B cell (primary cell): ENCODE measurements at regions not wholly inside any gene's neighbourhood (a gene's known extent, or its start where the extent isn't known, plus 50 kb on each side); places are given as distances from the start of the nearest gene placed in this dataset.

Experiments
- ATAC-seq: fragments of 200-7000 bp; cut with Tn5 transposase; one replicate; pipeline ENCODE4 v1.10.0; 2021; ENCODE audit warnings: low read depth, mild to moderate bottlenecking, moderate number of reproducible peaks, moderate library complexity
- CTCF ChIA-PET: fragments of 350-600 bp; sonication (Branson Sonifier 250); formaldehyde crosslinking; loops from one replicate; lab custom pipeline; 2021; ENCODE audit warnings: antibody characterized with exemption, inconsistent platforms; lab: Charles Lee
- POLR2A ChIA-PET: fragments of 350-600 bp; sonication (Branson Sonifier 250); formaldehyde crosslinking; loops from one replicate; lab custom pipeline; 2021; ENCODE audit warnings: antibody characterized with exemption; lab: Charles Lee
- DNase-seq: peaks from one replicate; pipeline ENCODE4 v3.0.0; 2013
- H2AFZ ChIP-seq: 2 replicates; pipeline ENCODE4 v1.6.1; 2012; ENCODE audit warnings: mild to moderate bottlenecking, low read depth, low read length; ENCODE audit not compliant: insufficient read depth, poor library complexity, severe bottlenecking
- H3K27ac ChIP-seq, 2 donors: 1 replicate in 1 of 2; 2 replicates in 1 of 2; pipeline ENCODE4 v1.5.1; 2012 to 2013; ENCODE audit warnings: low read length in 2 of 2, mild to moderate bottlenecking in 2 of 2, moderate library complexity in 1 of 2
- H3K27me3 ChIP-seq, 4 experiments: fragments of 200-600 bp in 1 of 4; sonication (generic) in 1 of 4; replicated peaks in 1 of 4; 1 replicate in 2 of 4; 2 replicates in 2 of 4; pipeline versions ENCODE4 v1.6.1 to v1.7.0; 2013 to 2016; ENCODE audit warnings: low read length in 3 of 4, mild to moderate bottlenecking in 2 of 4, mixed read lengths in 1 of 4, moderate library complexity in 1 of 4; ENCODE audit not compliant: insufficient read depth in 4 of 4, control insufficient read depth in 3 of 4; ENCODE audit errors: control extremely low read depth in 1 of 4
- H3K36me3 ChIP-seq, 2 experiments: replicated peaks in 1 of 2; 1 replicate in 1 of 2; 2 replicates in 1 of 2; pipeline versions ENCODE4 v1.6.1 to v1.7.1; 2013; ENCODE audit warnings: low read length in 1 of 2; ENCODE audit not compliant: insufficient read depth in 2 of 2, control insufficient read depth in 1 of 2; ENCODE audit errors: control extremely low read depth in 1 of 2, extremely low read depth in 1 of 2
- H3K4me1 ChIP-seq, 2 donors: fragments of 200-600 bp in 1 of 2; sonication (generic) in 1 of 2; 1 replicate in 1 of 2; 2 replicates in 1 of 2; pipeline versions ENCODE4 v1.5.1 to v1.6.1; 2013 to 2017; ENCODE audit warnings: low read length in 2 of 2; ENCODE audit not compliant: control insufficient read depth in 2 of 2, insufficient read depth in 2 of 2
- H3K4me2 ChIP-seq: replicated peaks from 2 replicates; pipeline ENCODE3; 2012; ENCODE audit warnings: mild to moderate bottlenecking, low read depth, low read length; ENCODE audit not compliant: poor library complexity, severe bottlenecking
- H3K4me3 ChIP-seq, 5 experiments: fragments of 200-600 bp in 1 of 5; sonication (generic) in 1 of 5; 1 replicate in 3 of 5; 2 replicates in 2 of 5; pipeline versions ENCODE4 v1.5.1 to v1.7.0; 2011 to 2016; ENCODE audit warnings: low read length in 4 of 5, mild to moderate bottlenecking in 4 of 5, low read depth in 2 of 5, control low read depth in 1 of 5, moderate library complexity in 1 of 5; ENCODE audit not compliant: insufficient read depth in 1 of 5; ENCODE audit errors: control extremely low read depth in 1 of 5, extremely low read depth in 1 of 5
- H3K79me2 ChIP-seq: fragments of 200-600 bp; sonication (generic); one replicate; pipeline ENCODE4 v1.6.0; 2016; ENCODE audit warnings: low read length; ENCODE audit not compliant: control insufficient read depth, insufficient read depth
- H3K9ac ChIP-seq: fragments of 200-600 bp; sonication (generic); 2 replicates; pipeline ENCODE4 v1.6.1; 2017; ENCODE audit warnings: mild to moderate bottlenecking, low read length, moderate library complexity
- H3K9me3 ChIP-seq, 3 donors: one replicate each; pipeline versions ENCODE4 v1.6.1 to v1.7.1; 2013; ENCODE audit warnings: low read length in 2 of 3; ENCODE audit not compliant: control insufficient read depth in 2 of 3, insufficient read depth in 1 of 3; ENCODE audit errors: control extremely low read depth in 1 of 3
- H4K20me1 ChIP-seq: 2 replicates; pipeline ENCODE4 v1.6.0; 2012; ENCODE audit warnings: mild to moderate bottlenecking, low read length; ENCODE audit not compliant: insufficient read depth, control insufficient read depth, poor library complexity, severe bottlenecking
- H3K27ac Mint-ChIP-seq: one replicate; pipeline ENCODE4 v1.8.0; 2021; ENCODE audit warnings: mixed read lengths
- H3K27me3 Mint-ChIP-seq: one replicate; pipeline ENCODE4 v1.8.0; 2021; ENCODE audit warnings: mixed read lengths
- H3K4me1 Mint-ChIP-seq: one replicate; pipeline ENCODE4 v1.8.0; 2021; ENCODE audit warnings: mixed read lengths
- H3K4me3 Mint-ChIP-seq: one replicate; pipeline ENCODE4 v1.8.0; 2021; ENCODE audit warnings: mixed read lengths
- H3K9me3 Mint-ChIP-seq: one replicate; pipeline ENCODE4 v1.8.0; 2022; ENCODE audit warnings: mixed read lengths; ENCODE audit not compliant: insufficient read depth
- CTCF ChIP-seq: fragments of 200-600 bp; IDR thresholded peaks from one replicate; pipeline ENCODE4 v1.8.0; 2022; ENCODE audit warnings: antibody characterized with exemption, mild to moderate bottlenecking
- EZH2 ChIP-seq: IDR thresholded peaks from 2 replicates; pipeline ENCODE4 v1.6.1; 2012; ENCODE audit warnings: borderline replicate concordance, low read depth, mild to moderate bottlenecking, moderate library complexity, low read length; ENCODE audit not compliant: insufficient read depth, poor library complexity, severe bottlenecking
- WGBS: methylation state at CpG from one replicate; pipeline ENCODE4 v1.1.5; 2013; ENCODE audit warnings: missing lambda C conversion rate; ENCODE audit not compliant: insufficient coverage; 5-methylcytosine and 5-hydroxymethylcytosine counted together
- intact Hi-C: fragments of 100-400 bp; cut with micrococcal nuclease; formaldehyde crosslinking; loops from one replicate; pipeline ENCODE4 v1.10.0; 2022

GRCh38 chr16:50866806-50867205, 124.9 kb downstream of the CYLD start:
- Histone ChIP-seq H3K4me1 (no peaks in the 10 kb centered on the region), H4K20me1 (no peaks in the 10 kb centered on the region), H3K4me2 (no peak overlapping the region), H3K27me3 (no peaks in the 10 kb centered on the region), H3K4me3 (no peak overlapping the region), H3K79me2 (no peaks in the 10 kb centered on the region), H3K36me3 (no peaks in the 10 kb centered on the region), H3K9ac (no peak overlapping the region), H2AFZ (no peak overlapping the region), H3K9me3 (peaks cover 0 to 5% (median 1%) of the 10 kb centered on the region in 3 donors), H3K27ac (no peak overlapping the region)
- H3K4me3 Mint-ChIP-seq = no peak overlapping the region
- no peaks in the 10 kb centered on the region for H3K4me1 Mint-ChIP-seq
- H3K9me3 Mint-ChIP-seq = no peaks in the 10 kb centered on the region
- DNase-seq = no peak
- H3K27me3 Mint-ChIP-seq = no peaks in the 10 kb centered on the region
- no CpG with 5 or more reads among the region's 2 CpGs for WGBS
- POLR2A ChIA-PET = no interaction called here
- ATAC-seq = no peak
- TF ChIP-seq CTCF (no peak), EZH2 (no peak)
- CTCF ChIA-PET = no interaction called here
- no peak overlapping the region for H3K27ac Mint-ChIP-seq
- intact Hi-C loops = no loop called here

- no peak for TF ChIP-seq EZH2
- no peak for TF ChIP-seq CTCF
- Histone ChIP-seq H3K9me3 (peaks cover 0 to 3% (median 1%) of the 10 kb centered on the region in 3 donors), H3K79me2 (no peaks in the 10 kb centered on the region), H2AFZ (no peak overlapping the region), H3K9ac (no peak overlapping the region), H3K27ac (no peak overlapping the region), H4K20me1 (no peaks in the 10 kb centered on the region), H3K4me3 (no peak overlapping the region), H3K4me1 (no peaks in the 10 kb centered on the region), H3K27me3 (no peaks in the 10 kb centered on the region), H3K4me2 (no peak overlapping the region), H3K36me3 (no peaks in the 10 kb centered on the region)
- H3K4me3 Mint-ChIP-seq = no peak overlapping the region
- H3K27ac Mint-ChIP-seq = no peak overlapping the region
- POLR2A ChIA-PET = no interaction called here
- DNase-seq = no peak
- no peaks in the 10 kb centered on the region for H3K4me1 Mint-ChIP-seq
- CTCF ChIA-PET = no interaction called here
- no peak for ATAC-seq
- H3K27me3 Mint-ChIP-seq = no peaks in the 10 kb centered on the region
- 43% methylated on average over 1 of the region's 5 CpGs for whole genome bisulfite sequencing
- intact Hi-C loops = no loop called here
- H3K9me3 Mint-ChIP-seq = no peaks in the 10 kb centered on the region
These were observed 122.5 kb downstream of the CYLD start for GRCh38 chr16:50864386-50864785.
